ENCODE measurements at regions not wholly inside any gene's neighbourhood (a gene's known extent, or its start where the extent isn't known, plus 50 kb on each side); places are given as distances from the start of the nearest gene placed in this dataset.

GRCh38 chr2:160918906-160919503 is 241.2 kb upstream of the TANK start:
- TF ChIP-seq EP300 (IDR thresholded peaks at IDR 0.05; ENCODE audit: borderline replicate concordance) (no peak), RAD21 (IDR thresholded peaks at IDR 0.05; ENCODE audit: low read depth) (peak; percentile 83), YY1 (IDR thresholded peaks at IDR 0.05; ENCODE audit: low read depth) (no peak)

All from Ishikawa (cell line).